Neural cell (in vitro differentiated cells): ENCODE measurements at regions not wholly inside any gene's neighbourhood (a gene's known extent, or its start where the extent isn't known, plus 50 kb on each side); places are given as distances from the start of the nearest gene placed in this dataset.

Source experiments
- H2AFZ ChIP-seq: fragments of 200-600, 300-800 bp; sonication (generic), shearing (Covaris generic); 2 replicates; pipeline ENCODE4 v1.6.0; 2014; ENCODE audit warnings: low read depth, mild to moderate bottlenecking, antibody characterized with exemption, low read length, moderate library complexity
- H3F3A ChIP-seq: fragments of 200-600 bp; shearing (Covaris generic); 2 replicates; pipeline ENCODE4 v1.6.1; 2016; ENCODE audit warnings: mild to moderate bottlenecking, moderate library complexity, mixed read lengths, antibody characterized with exemption, low read length; ENCODE audit not compliant: insufficient read depth, poor library complexity, severe bottlenecking
- H3K27ac ChIP-seq: fragments of 200-600, 300-800 bp; sonication (generic), shearing (Covaris generic); 2 replicates; pipeline ENCODE4 v1.5.1; 2014; ENCODE audit warnings: mild to moderate bottlenecking, low read length, moderate library complexity
- H3K27me3 ChIP-seq: fragments of 300-800, 200-600 bp; sonication (generic), shearing (Covaris generic); 2 replicates; pipeline ENCODE4 v1.6.0; 2014; ENCODE audit warnings: mild to moderate bottlenecking, low read depth, low read length, moderate library complexity; ENCODE audit not compliant: insufficient read depth
- H3K36me3 ChIP-seq: fragments of 300-800, 200-600 bp; sonication (generic), shearing (Covaris generic); 2 replicates; pipeline ENCODE4 v1.5.1; 2014; ENCODE audit warnings: mild to moderate bottlenecking, antibody characterized with exemption, low read length, moderate library complexity; ENCODE audit not compliant: insufficient read depth
- H3K4me2 ChIP-seq: fragments of 300-800, 200-600 bp; sonication (generic), shearing (Covaris generic); 2 replicates; pipeline ENCODE4 v1.6.0; 2014; ENCODE audit warnings: mild to moderate bottlenecking, low read length
- H3K4me3 ChIP-seq: fragments of 300-800, 200-600 bp; sonication (generic), shearing (Covaris generic); 2 replicates; pipeline ENCODE4 v1.5.1; 2014; ENCODE audit warnings: mild to moderate bottlenecking, low read length, moderate library complexity
- H3K79me2 ChIP-seq: fragments of 200-600 bp; shearing (Covaris generic); replicated peaks from 2 replicates; pipeline ENCODE4 v1.6.0; 2014; ENCODE audit warnings: mild to moderate bottlenecking, low read length, moderate library complexity; ENCODE audit not compliant: insufficient read depth
- H3K9ac ChIP-seq: fragments of 300-800, 200-600 bp; sonication (generic), shearing (Covaris generic); 2 replicates; pipeline ENCODE4 v1.6.1; 2016; ENCODE audit warnings: mild to moderate bottlenecking, low read length, mixed read lengths
- H3K9me2 ChIP-seq: fragments of 200-600 bp; shearing (Covaris generic); 2 replicates; pipeline ENCODE4 v1.6.1; 2016; ENCODE audit warnings: mild to moderate bottlenecking, low read length, mixed read lengths; ENCODE audit not compliant: insufficient read depth
- H3K9me3 ChIP-seq: fragments of 200-600, 300-800 bp; sonication (generic), shearing (Covaris generic); 2 replicates; pipeline ENCODE4 v1.6.1; 2016; ENCODE audit warnings: mild to moderate bottlenecking, mixed run types, low read length, moderate library complexity, mixed read lengths
- H4K20me1 ChIP-seq: fragments of 200-600 bp; shearing (Covaris generic); 2 replicates; pipeline ENCODE4 v1.6.1; 2016; ENCODE audit warnings: mild to moderate bottlenecking, mixed run types; ENCODE audit not compliant: insufficient read depth
- CTCF ChIP-seq: fragments of 450-650 bp; IDR thresholded peaks from 2 replicates; pipeline ENCODE4 v1.5.1; 2014; ENCODE audit warnings: antibody characterized with exemption, mild to moderate bottlenecking, moderate library complexity; ENCODE audit not compliant: poor library complexity, severe bottlenecking
- EP300 ChIP-seq: fragments of 450-650 bp; conservative IDR thresholded peaks from 2 replicates; pipeline ENCODE4 v1.6.1; 2014; ENCODE audit warnings: antibody characterized with exemption, mild to moderate bottlenecking, moderate library complexity; ENCODE audit not compliant: poor library complexity, severe bottlenecking
- EZH2 ChIP-seq: fragments of 200-600, 300-800 bp; shearing (Covaris generic), sonication (generic); IDR thresholded peaks from 2 replicates; pipeline ENCODE4 v1.6.1; 2014; ENCODE audit warnings: antibody characterized with exemption, low read length, borderline replicate concordance, mild to moderate bottlenecking; ENCODE audit not compliant: insufficient read depth, poor library complexity, severe bottlenecking
- MXI1 ChIP-seq: fragments of 450-650 bp; conservative IDR thresholded peaks from 2 replicates; pipeline ENCODE4 v1.6.1; 2014; ENCODE audit warnings: antibody characterized with exemption, mild to moderate bottlenecking; ENCODE audit not compliant: poor library complexity, severe bottlenecking
- POLR2AphosphoS5 ChIP-seq: IDR thresholded peaks from 2 replicates; pipeline ENCODE4 v1.6.1; 2012
- RAD21 ChIP-seq: fragments of 450-650 bp; conservative IDR thresholded peaks from 2 replicates; pipeline ENCODE4 v1.6.1; 2014; ENCODE audit warnings: antibody characterized with exemption, mild to moderate bottlenecking, moderate library complexity
- REST ChIP-seq: IDR thresholded peaks from 2 replicates; pipeline ENCODE4 v1.6.1; 2012; ENCODE audit warnings: borderline replicate concordance
- SMC3 ChIP-seq: fragments of 450-650 bp; conservative IDR thresholded peaks from 2 replicates; pipeline ENCODE4 v1.6.1; 2014; ENCODE audit warnings: antibody characterized with exemption, mild to moderate bottlenecking, moderate library complexity; ENCODE audit not compliant: poor library complexity
- TAF1 ChIP-seq: IDR thresholded peaks from 2 replicates; pipeline ENCODE4 v1.6.1; 2012; ENCODE audit warnings: low read depth

GRCh38 chr9:16025627-16026026, 472.8 kb downstream of the CCDC171 start:
- H3K4me2 ChIP-seq = no peak overlapping the region
- H3K9ac ChIP-seq = no peak overlapping the region
- TF ChIP-seq MXI1 = no peak
- no peak for TF ChIP-seq REST
- no peak for TF ChIP-seq RAD21
- TF ChIP-seq EZH2 = no peak
- TF ChIP-seq SMC3 = no peak
- no peak for TF ChIP-seq TAF1
- no peak for TF ChIP-seq EP300
- TF ChIP-seq POLR2AphosphoS5 = no peak
- TF ChIP-seq CTCF = no peak
- H3K4me3 ChIP-seq = no peak overlapping the region
- H3K36me3 ChIP-seq = no peaks in the 10 kb centered on the region
- H3K27me3 ChIP-seq = no peaks in the 10 kb centered on the region
- no peaks in the 10 kb centered on the region for H3K9me2 ChIP-seq
- no peak overlapping the region for H2AFZ ChIP-seq
- no peaks in the 10 kb centered on the region for H3F3A ChIP-seq
- no peaks in the 10 kb centered on the region for H3K79me2 ChIP-seq
- no peak overlapping the region for H3K27ac ChIP-seq
- H3K9me3 ChIP-seq = no peaks in the 10 kb centered on the region
- H4K20me1 ChIP-seq = no peaks in the 10 kb centered on the region

- Histone ChIP-seq H3K27me3 (no peaks in the 10 kb centered on the region), H2AFZ (no peak overlapping the region), H3K9me2 (no peaks in the 10 kb centered on the region), H3K27ac (no peak overlapping the region), H3K4me2 (no peak overlapping the region), H3K9me3 (no peaks in the 10 kb centered on the region), H3K4me3 (no peak overlapping the region), H3K79me2 (no peaks in the 10 kb centered on the region), H3F3A (no peaks in the 10 kb centered on the region), H3K9ac (no peak overlapping the region), H3K36me3 (no peaks in the 10 kb centered on the region), H4K20me1 (no peaks in the 10 kb centered on the region)
- TF ChIP-seq RAD21 = no peak
- TF ChIP-seq POLR2AphosphoS5 = no peak
- no peak for TF ChIP-seq EZH2
- no peak for TF ChIP-seq TAF1
- TF ChIP-seq MXI1 = no peak
- no peak for TF ChIP-seq EP300
- TF ChIP-seq SMC3 = no peak
- TF ChIP-seq REST = no peak
- no peak for TF ChIP-seq CTCF
Measured at GRCh38 chr9:16026886-16027285, 474.0 kb downstream of the CCDC171 start.
